ENCODE measurements at regions not wholly inside any gene's neighbourhood (a gene's known extent, or its start where the extent isn't known, plus 50 kb on each side); places are given as distances from the start of the nearest gene placed in this dataset.
"Not testable (repeated sequence)": the region's sequence is repeated elsewhere in the genome, so short reads cannot be mapped to it uniquely, and the experiment has no call there.

GRCh38 chr6:155881826-155882526 lies 426.3 kb upstream of the NOX3 start:
- H3K4me3 ChIP-seq: no peak overlapping the region
- H3K36me3 ChIP-seq (ENCODE audit: insufficient read depth, low read length): no peaks in the 10 kb centered on the region
- no peak overlapping the region for H3K9ac ChIP-seq (ENCODE audit: insufficient read length)
- TF ChIP-seq POLR2AphosphoS5 (IDR thresholded peaks at IDR 0.05; ENCODE audit: borderline replicate concordance, low read depth, low read length) (no peak), FOXP2 (optimal IDR thresholded peaks at IDR 0.05; ENCODE audit: control extremely low read depth, extremely low read length, insufficient read depth) (no peak), EZH2 (IDR thresholded peaks at IDR 0.05) (no peak)
- no peaks in the 10 kb centered on the region for H3K9me3 ChIP-seq (ENCODE audit: low read depth, low read length)
- H3K27ac ChIP-seq: no peak overlapping the region
- DNase-seq (ENCODE audit: low read depth, low spot score): no peak

- no peaks in the 10 kb centered on the region for H3K36me3 ChIP-seq (ENCODE audit: insufficient read depth, low read length)
Measured at GRCh38 chr6:155880900-155881299, 425.3 kb upstream of the NOX3 start.

GRCh38 chr6:155872961-155873360 lies 417.3 kb upstream of the NOX3 start:
- no peak for TF ChIP-seq EZH2 (IDR thresholded peaks at IDR 0.05)
- TF ChIP-seq POLR2AphosphoS5 (IDR thresholded peaks at IDR 0.05; ENCODE audit: borderline replicate concordance, low read depth, low read length): no peak
- TF ChIP-seq FOXP2 (optimal IDR thresholded peaks at IDR 0.05; ENCODE audit: control extremely low read depth, extremely low read length, insufficient read depth): no peak
- Histone ChIP-seq H3K9ac (ENCODE audit: insufficient read length) (no peak overlapping the region), H3K4me3 (no peak overlapping the region), H3K9me3 (ENCODE audit: low read depth, low read length) (no peaks in the 10 kb centered on the region), H3K36me3 (ENCODE audit: insufficient read depth, low read length) (no peaks in the 10 kb centered on the region), H3K27ac (no peak overlapping the region)
- no peak for DNase-seq (ENCODE audit: low read depth, low spot score)

More at GRCh38 chr6:155880900-155881299, 425.3 kb upstream of the NOX3 start:
- Histone ChIP-seq H3K9me3 (ENCODE audit: low read depth, low read length) (no peaks in the 10 kb centered on the region), H3K9ac (ENCODE audit: insufficient read length) (no peak overlapping the region), H3K27ac (no peak overlapping the region), H3K4me3 (no peak overlapping the region)
- no peak for DNase-seq (ENCODE audit: low read depth, low spot score)
- TF ChIP-seq EZH2 (IDR thresholded peaks at IDR 0.05) (no peak), FOXP2 (optimal IDR thresholded peaks at IDR 0.05; ENCODE audit: control extremely low read depth, extremely low read length, insufficient read depth) (no peak), POLR2AphosphoS5 (IDR thresholded peaks at IDR 0.05; ENCODE audit: borderline replicate concordance, low read depth, low read length) (no peak)

GRCh38 chr6:155867682-155868081 lies 412.0 kb upstream of the NOX3 start:
- H3K9ac ChIP-seq (ENCODE audit: insufficient read length): no peak overlapping the region
- TF ChIP-seq POLR2AphosphoS5 (IDR thresholded peaks at IDR 0.05; ENCODE audit: borderline replicate concordance, low read depth, low read length) (no peak), EZH2 (IDR thresholded peaks at IDR 0.05) (no peak), FOXP2 (optimal IDR thresholded peaks at IDR 0.05; ENCODE audit: control extremely low read depth, extremely low read length, insufficient read depth) (no peak)
- no peak overlapping the region for H3K4me3 ChIP-seq
- no peak overlapping the region for H3K27ac ChIP-seq
- no peaks in the 10 kb centered on the region for H3K36me3 ChIP-seq (ENCODE audit: insufficient read depth, low read length)
- H3K9me3 ChIP-seq (ENCODE audit: low read depth, low read length): no peaks in the 10 kb centered on the region
- DNase-seq (ENCODE audit: low read depth, low spot score): no peak

- H3K4me3 ChIP-seq; H3K9ac ChIP-seq (ENCODE audit: insufficient read length); H3K9me3 ChIP-seq (ENCODE audit: low read depth, low read length); H3K27ac ChIP-seq; H3K36me3 ChIP-seq (ENCODE audit: insufficient read depth, low read length); DNase-seq (ENCODE audit: low read depth, low spot score): not testable (repeated sequence)
Measured at GRCh38 chr6:155866676-155867390, 411.2 kb upstream of the NOX3 start.

GRCh38 chr6:155861821-155862220 lies 406.2 kb upstream of the NOX3 start:
- no peak for TF ChIP-seq FOXP2 (optimal IDR thresholded peaks at IDR 0.05; ENCODE audit: control extremely low read depth, extremely low read length, insufficient read depth)
- TF ChIP-seq EZH2 (IDR thresholded peaks at IDR 0.05): no peak
- TF ChIP-seq POLR2AphosphoS5 (IDR thresholded peaks at IDR 0.05; ENCODE audit: borderline replicate concordance, low read depth, low read length): no peak
- H3K9ac ChIP-seq (ENCODE audit: insufficient read length): no peak overlapping the region
- no peaks in the 10 kb centered on the region for H3K36me3 ChIP-seq (ENCODE audit: insufficient read depth, low read length)
- H3K4me3 ChIP-seq: no peak overlapping the region
- H3K27ac ChIP-seq: no peak overlapping the region
- no peak for DNase-seq (ENCODE audit: low read depth, low spot score)
- H3K9me3 ChIP-seq (ENCODE audit: low read depth, low read length): no peaks in the 10 kb centered on the region

GRCh38 chr6:155858906-155859305 lies 403.3 kb upstream of the NOX3 start:
- H3K4me3 ChIP-seq; DNase-seq (ENCODE audit: low read depth, low spot score); H3K9me3 ChIP-seq (ENCODE audit: low read depth, low read length); H3K9ac ChIP-seq (ENCODE audit: insufficient read length); H3K27ac ChIP-seq; H3K36me3 ChIP-seq (ENCODE audit: insufficient read depth, low read length): not testable (repeated sequence)

- Histone ChIP-seq H3K9me3 (ENCODE audit: low read depth, low read length) (no peaks in the 10 kb centered on the region), H3K36me3 (ENCODE audit: insufficient read depth, low read length) (no peaks in the 10 kb centered on the region), H3K9ac (ENCODE audit: insufficient read length) (no peak overlapping the region), H3K4me3 (no peak overlapping the region), H3K27ac (no peak overlapping the region)
- TF ChIP-seq POLR2AphosphoS5 (IDR thresholded peaks at IDR 0.05; ENCODE audit: borderline replicate concordance, low read depth, low read length) (no peak), EZH2 (IDR thresholded peaks at IDR 0.05) (no peak), FOXP2 (optimal IDR thresholded peaks at IDR 0.05; ENCODE audit: control extremely low read depth, extremely low read length, insufficient read depth) (no peak)
- no peak for DNase-seq (ENCODE audit: low read depth, low spot score)
Measured at GRCh38 chr6:155854787-155855186, 399.1 kb upstream of the NOX3 start.

GRCh38 chr6:155853011-155853410 lies 397.4 kb upstream of the NOX3 start:
- no peaks in the 10 kb centered on the region for H3K36me3 ChIP-seq (ENCODE audit: insufficient read depth, low read length)
- TF ChIP-seq FOXP2 (optimal IDR thresholded peaks at IDR 0.05; ENCODE audit: control extremely low read depth, extremely low read length, insufficient read depth): no peak
- no peak for TF ChIP-seq POLR2AphosphoS5 (IDR thresholded peaks at IDR 0.05; ENCODE audit: borderline replicate concordance, low read depth, low read length)
- no peak for TF ChIP-seq EZH2 (IDR thresholded peaks at IDR 0.05)
- DNase-seq (ENCODE audit: low read depth, low spot score): no peak
- no peak overlapping the region for H3K4me3 ChIP-seq
- H3K27ac ChIP-seq: no peak overlapping the region
- no peak overlapping the region for H3K9ac ChIP-seq (ENCODE audit: insufficient read length)
- no peaks in the 10 kb centered on the region for H3K9me3 ChIP-seq (ENCODE audit: low read depth, low read length)

Measured in SK-N-MC (cell line).